ENCODE measurements at regions not wholly inside any gene's neighbourhood (a gene's known extent, or its start where the extent isn't known, plus 50 kb on each side); places are given as distances from the start of the nearest gene placed in this dataset.

DNA sequence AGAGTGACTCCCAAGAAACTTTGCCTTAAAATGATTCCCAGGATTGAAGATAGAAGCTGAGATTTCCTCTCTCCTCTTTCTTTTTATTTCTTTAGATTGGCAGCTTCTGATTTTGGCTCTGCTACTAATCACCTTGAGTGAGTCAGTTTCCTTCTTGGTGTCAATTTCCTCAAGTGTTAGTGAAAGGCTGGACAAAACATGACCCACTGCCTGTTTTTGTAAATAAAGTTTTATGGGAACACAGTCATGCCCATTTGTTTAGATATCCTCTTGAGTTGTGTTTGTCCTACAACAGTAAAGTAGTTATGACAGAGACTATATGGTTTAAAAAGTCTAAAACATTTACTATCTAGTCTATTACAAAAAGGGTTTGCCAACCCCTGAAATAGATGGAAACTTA lies 227.2 kb upstream of the TBX3 start:
- no peak for TF ChIP-seq EZH2 (IDR thresholded peaks at IDR 0.05)
- TF ChIP-seq, protein P1, sequence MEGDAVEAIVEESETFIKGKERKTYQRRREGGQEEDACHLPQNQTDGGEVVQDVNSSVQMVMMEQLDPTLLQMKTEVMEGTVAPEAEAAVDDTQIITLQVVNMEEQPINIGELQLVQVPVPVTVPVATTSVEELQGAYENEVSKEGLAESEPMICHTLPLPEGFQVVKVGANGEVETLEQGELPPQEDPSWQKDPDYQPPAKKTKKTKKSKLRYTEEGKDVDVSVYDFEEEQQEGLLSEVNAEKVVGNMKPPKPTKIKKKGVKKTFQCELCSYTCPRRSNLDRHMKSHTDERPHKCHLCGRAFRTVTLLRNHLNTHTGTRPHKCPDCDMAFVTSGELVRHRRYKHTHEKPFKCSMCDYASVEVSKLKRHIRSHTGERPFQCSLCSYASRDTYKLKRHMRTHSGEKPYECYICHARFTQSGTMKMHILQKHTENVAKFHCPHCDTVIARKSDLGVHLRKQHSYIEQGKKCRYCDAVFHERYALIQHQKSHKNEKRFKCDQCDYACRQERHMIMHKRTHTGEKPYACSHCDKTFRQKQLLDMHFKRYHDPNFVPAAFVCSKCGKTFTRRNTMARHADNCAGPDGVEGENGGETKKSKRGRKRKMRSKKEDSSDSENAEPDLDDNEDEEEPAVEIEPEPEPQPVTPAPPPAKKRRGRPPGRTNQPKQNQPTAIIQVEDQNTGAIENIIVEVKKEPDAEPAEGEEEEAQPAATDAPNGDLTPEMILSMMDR (IDR thresholded peaks at IDR 0.05) = no peak
